ENCODE measurements at regions not wholly inside any gene's neighbourhood (a gene's known extent, or its start where the extent isn't known, plus 50 kb on each side); places are given as distances from the start of the nearest gene placed in this dataset.

GRCh38 chr9:14554886-14555285 is 138.3 kb downstream of the ZDHHC21 start:
- no peaks in the 10 kb centered on the region for H3K27me3 ChIP-seq (ENCODE audit: insufficient read depth)
- no peaks in the 10 kb centered on the region for H3K4me1 ChIP-seq (ENCODE audit: insufficient read depth)
- no peaks in the 10 kb centered on the region for H3K27me3 Mint-ChIP-seq (ENCODE audit: insufficient read depth, low read depth, poor library complexity)
- H3K4me3 ChIP-seq: no peak overlapping the region
- no peak for TF ChIP-seq ZNF114 (CRISPR knock-in tag; IDR thresholded peaks at IDR 0.05)
- TF ChIP-seq ZNF331 (CRISPR knock-in tag; IDR thresholded peaks at IDR 0.05; ENCODE audit: low read depth): no peak
- no peak for TF ChIP-seq ZNF462 (CRISPR knock-in tag; IDR thresholded peaks at IDR 0.05)
- TF ChIP-seq REST (IDR thresholded peaks at IDR 0.05; ENCODE audit: unreplicated experiment): no peak
- TF ChIP-seq ETS1 (IDR thresholded peaks at IDR 0.05): no peak
- TF ChIP-seq POLR2AphosphoS5 (IDR thresholded peaks at IDR 0.05; ENCODE audit: low read depth): no peak
- no peak for TF ChIP-seq CREB1 (CRISPR knock-in tag; IDR thresholded peaks at IDR 0.05; ENCODE audit: low read depth)
- no peak for TF ChIP-seq NANOG (IDR thresholded peaks at IDR 0.05; ENCODE audit: borderline replicate concordance)
- no peak for TF ChIP-seq EZH2 (IDR thresholded peaks at IDR 0.05; ENCODE audit: low read depth, unreplicated experiment)
- TF ChIP-seq STAT1 (IDR thresholded peaks at IDR 0.05; ENCODE audit: unreplicated experiment): no peak
- TF ChIP-seq JUNB (IDR thresholded peaks at IDR 0.05; ENCODE audit: unreplicated experiment): no peak
- TF ChIP-seq EZH2phosphoT487 (IDR thresholded peaks at IDR 0.05; ENCODE audit: unreplicated experiment): no peak
- TF ChIP-seq CTCF (conservative IDR thresholded peaks at IDR 0.05; ENCODE audit: low read depth in 2 of 2): no peak
- no peaks in the 10 kb centered on the region for H3K4me1 Mint-ChIP-seq
- H3K27ac ChIP-seq (ENCODE audit: low read depth): no peak overlapping the region
- no peaks in the 10 kb centered on the region for H3K36me3 Mint-ChIP-seq (ENCODE audit: low read depth)
- ATAC-seq (no peak), DNase-seq (ENCODE audit: low spot score) (no peak)
- no peak overlapping the region for H3K4me2 ChIP-seq
- H4K20me1 ChIP-seq (replicated peaks; ENCODE audit: insufficient read depth): no peaks in the 10 kb centered on the region
- no peaks in the 10 kb centered on the region for H3K36me3 ChIP-seq (ENCODE audit: insufficient read depth)
- H3K9me2 ChIP-seq (ENCODE audit: insufficient read depth): peaks cover 2% of the 10 kb centered on the region; the same call in 1 of the 2 replicates
- no peaks in the 10 kb centered on the region for H3K79me2 ChIP-seq (replicated peaks; ENCODE audit: insufficient read depth)
- H3K9me3 Mint-ChIP-seq: no peaks in the 10 kb centered on the region; the same call in 2 of the 3 replicates
- no peak overlapping the region for H3K4me3 Mint-ChIP-seq
- no peaks in the 10 kb centered on the region for H3F3A ChIP-seq (replicated peaks; ENCODE audit: low read depth)
- no peak overlapping the region for H2AFZ ChIP-seq
- H3K27ac Mint-ChIP-seq: no peak overlapping the region
